Osteoblast (primary cell): ENCODE measurements at regions not wholly inside any gene's neighbourhood (a gene's known extent, or its start where the extent isn't known, plus 50 kb on each side); places are given as distances from the start of the nearest gene placed in this dataset.
"Not testable (repeated sequence)": the region's sequence is repeated elsewhere in the genome, so short reads cannot be mapped to it uniquely, and the experiment has no call there.

Experiments
- DNase-seq: peaks from one replicate; pipeline ENCODE4 v3.0.0; 2011; ENCODE audit warnings: low spot score, mixed read lengths; ENCODE audit not compliant: insufficient read length; ENCODE audit errors: missing footprints
- H2AFZ ChIP-seq: 2 replicates; pipeline ENCODE4 v1.6.0; 2011; ENCODE audit warnings: mild to moderate bottlenecking, low read length
- H3K27ac ChIP-seq: 2 replicates; pipeline ENCODE4 v1.5.1; 2011; ENCODE audit warnings: mild to moderate bottlenecking, low read depth, low read length, moderate library complexity
- H3K27me3 ChIP-seq: 2 replicates; pipeline ENCODE4 v1.6.0; 2012; ENCODE audit warnings: mild to moderate bottlenecking, control low read depth, inconsistent platforms, low read length, moderate library complexity; ENCODE audit not compliant: insufficient read depth
- H3K36me3 ChIP-seq: 2 replicates; pipeline ENCODE4 v1.5.1; 2011; ENCODE audit warnings: mild to moderate bottlenecking, low read length, control low read depth, moderate library complexity; ENCODE audit not compliant: insufficient read depth
- H3K4me1 ChIP-seq: 2 replicates; pipeline ENCODE4 v1.5.1; 2011; ENCODE audit warnings: mild to moderate bottlenecking, low read length, control low read depth, moderate library complexity; ENCODE audit not compliant: insufficient read depth
- H3K4me2 ChIP-seq: 2 replicates; pipeline ENCODE4 v1.6.0; 2011; ENCODE audit warnings: mild to moderate bottlenecking, low read length; ENCODE audit not compliant: insufficient read depth
- H3K4me3 ChIP-seq: fragments of 200-600 bp; sonication (generic); 3 replicates; pipeline ENCODE4 v1.5.1; 2012; ENCODE audit warnings: mild to moderate bottlenecking, low read length, inconsistent platforms; ENCODE audit not compliant: insufficient read depth
- H3K79me2 ChIP-seq: 2 replicates; pipeline ENCODE4 v1.6.0; 2012; ENCODE audit warnings: mild to moderate bottlenecking, low read length, control low read depth, inconsistent platforms; ENCODE audit not compliant: insufficient read depth
- H3K9me3 ChIP-seq: 2 replicates; pipeline ENCODE4 v1.5.1; 2011; ENCODE audit warnings: low read depth, low read length, control low read depth
- H4K20me1 ChIP-seq: 2 replicates; pipeline ENCODE4 v1.6.0; 2012; ENCODE audit warnings: mild to moderate bottlenecking, low read length, control low read depth; ENCODE audit not compliant: insufficient read depth
- TF ChIP-seq, protein P1 (sequence below): IDR thresholded peaks from 2 replicates; pipeline ENCODE4 v1.5.1; 2011; ENCODE audit warnings: mild to moderate bottlenecking, low read depth, low read length, moderate library complexity; ENCODE audit errors: extremely low read depth

DNA sequence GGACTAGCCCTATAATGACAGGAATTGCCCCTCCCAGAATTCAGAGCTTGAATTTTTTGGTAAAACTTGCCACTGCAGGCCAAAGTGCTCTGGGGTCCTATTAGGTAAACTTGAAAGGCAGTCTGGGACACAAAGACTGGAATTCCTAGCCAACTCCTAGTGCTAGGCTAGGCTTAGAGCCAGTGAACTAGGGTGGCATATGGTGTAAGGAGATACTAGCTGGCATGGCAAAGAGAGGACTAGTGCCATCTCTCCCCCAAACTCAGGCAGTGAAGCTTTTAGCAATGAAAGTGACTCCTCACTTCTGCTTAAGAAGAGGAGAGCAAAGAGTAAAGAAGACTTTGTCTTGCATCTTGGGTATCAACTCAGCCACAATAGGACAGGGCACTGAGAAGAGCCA is 410.5 kb upstream of the CNTNAP5 start:
- Histone ChIP-seq H3K36me3 (no peaks in the 10 kb centered on the region), H2AFZ (no peak overlapping the region), H3K4me2 (no peak overlapping the region), H3K27ac (no peak overlapping the region), H3K4me3 (no peak overlapping the region), H3K9me3 (peaks cover 3% of the 10 kb centered on the region), H3K4me1 (no peaks in the 10 kb centered on the region), H3K27me3 (no peaks in the 10 kb centered on the region), H3K79me2 (no peaks in the 10 kb centered on the region), H4K20me1 (no peaks in the 10 kb centered on the region)
- no peak for DNase-seq
- TF ChIP-seq, protein P1, sequence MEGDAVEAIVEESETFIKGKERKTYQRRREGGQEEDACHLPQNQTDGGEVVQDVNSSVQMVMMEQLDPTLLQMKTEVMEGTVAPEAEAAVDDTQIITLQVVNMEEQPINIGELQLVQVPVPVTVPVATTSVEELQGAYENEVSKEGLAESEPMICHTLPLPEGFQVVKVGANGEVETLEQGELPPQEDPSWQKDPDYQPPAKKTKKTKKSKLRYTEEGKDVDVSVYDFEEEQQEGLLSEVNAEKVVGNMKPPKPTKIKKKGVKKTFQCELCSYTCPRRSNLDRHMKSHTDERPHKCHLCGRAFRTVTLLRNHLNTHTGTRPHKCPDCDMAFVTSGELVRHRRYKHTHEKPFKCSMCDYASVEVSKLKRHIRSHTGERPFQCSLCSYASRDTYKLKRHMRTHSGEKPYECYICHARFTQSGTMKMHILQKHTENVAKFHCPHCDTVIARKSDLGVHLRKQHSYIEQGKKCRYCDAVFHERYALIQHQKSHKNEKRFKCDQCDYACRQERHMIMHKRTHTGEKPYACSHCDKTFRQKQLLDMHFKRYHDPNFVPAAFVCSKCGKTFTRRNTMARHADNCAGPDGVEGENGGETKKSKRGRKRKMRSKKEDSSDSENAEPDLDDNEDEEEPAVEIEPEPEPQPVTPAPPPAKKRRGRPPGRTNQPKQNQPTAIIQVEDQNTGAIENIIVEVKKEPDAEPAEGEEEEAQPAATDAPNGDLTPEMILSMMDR, result no peak

- H3K4me3 ChIP-seq, H3K27ac ChIP-seq, H3K4me1 ChIP-seq, H3K4me2 ChIP-seq, H3K36me3 ChIP-seq, H3K9me3 ChIP-seq, DNase-seq, H3K79me2 ChIP-seq, H3K27me3 ChIP-seq, H4K20me1 ChIP-seq, H2AFZ ChIP-seq: not testable (repeated sequence)
Observed at GRCh38 chr2:123618642-123619041, 406.4 kb upstream of the CNTNAP5 start.

DNA sequence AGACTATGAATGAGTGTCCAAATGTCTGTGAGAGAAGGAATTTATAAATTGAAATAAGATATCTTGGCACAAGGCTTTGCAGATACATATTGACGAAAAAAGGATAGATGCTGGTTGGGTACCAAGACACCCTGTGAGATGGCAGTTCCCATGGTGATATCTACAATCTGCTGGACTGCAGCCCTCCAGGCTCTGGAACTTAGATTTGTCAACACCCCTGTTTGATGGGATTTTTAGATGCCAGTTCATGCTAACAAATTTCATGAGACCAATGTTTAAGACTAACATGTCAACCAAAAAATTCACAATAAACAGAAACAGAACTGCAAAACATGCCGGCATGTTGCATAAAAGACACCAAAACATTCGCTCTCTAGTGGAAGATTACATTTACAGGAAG is 400.3 kb upstream of the CNTNAP5 start:
- no peak for DNase-seq
- no peak overlapping the region for H3K27ac ChIP-seq
- no peaks in the 10 kb centered on the region for H3K27me3 ChIP-seq
- H3K36me3 ChIP-seq, result no peaks in the 10 kb centered on the region
- H2AFZ ChIP-seq, result no peak overlapping the region
- no peaks in the 10 kb centered on the region for H3K79me2 ChIP-seq
- H3K9me3 ChIP-seq, result no peaks in the 10 kb centered on the region
- no peak overlapping the region for H3K4me3 ChIP-seq
- TF ChIP-seq, protein P1, result no peak
- H4K20me1 ChIP-seq, result no peaks in the 10 kb centered on the region
- H3K4me2 ChIP-seq, result no peak overlapping the region
- no peaks in the 10 kb centered on the region for H3K4me1 ChIP-seq

DNA sequence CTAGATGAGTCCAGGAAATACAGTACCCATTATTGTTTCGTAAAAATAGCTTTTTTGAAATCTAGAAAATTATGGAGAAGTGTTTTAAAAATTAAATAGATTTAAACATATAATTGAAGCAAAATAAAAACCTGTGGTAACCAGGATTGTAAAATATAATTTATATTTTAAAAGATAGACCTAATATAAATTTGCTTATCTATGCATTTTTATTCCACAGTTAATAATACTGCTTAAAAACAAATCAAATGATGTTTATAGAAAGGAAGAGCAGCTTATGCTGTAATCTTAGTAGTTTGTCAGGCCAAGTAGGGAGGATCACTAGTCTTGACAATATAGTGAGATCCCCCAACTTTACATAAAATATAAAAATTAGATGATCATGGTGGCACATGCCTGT is 388.9 kb upstream of the CNTNAP5 start:
- Histone ChIP-seq H3K79me2 (no peaks in the 10 kb centered on the region), H3K4me2 (no peak overlapping the region), H2AFZ (no peak overlapping the region), H4K20me1 (no peaks in the 10 kb centered on the region), H3K9me3 (peaks cover 7% of the 10 kb centered on the region), H3K36me3 (no peaks in the 10 kb centered on the region), H3K4me3 (no peak overlapping the region), H3K4me1 (no peaks in the 10 kb centered on the region), H3K27ac (no peak overlapping the region), H3K27me3 (no peaks in the 10 kb centered on the region)
- no peak for DNase-seq
- TF ChIP-seq, protein P1, result no peak
